GM18507 (cell line): ENCODE measurements at regions not wholly inside any gene's neighbourhood (a gene's known extent, or its start where the extent isn't known, plus 50 kb on each side); places are given as distances from the start of the nearest gene placed in this dataset.
"Not testable (repeated sequence)": the region's sequence is repeated elsewhere in the genome, so short reads cannot be mapped to it uniquely, and the experiment has no call there.

Experiments used
- DNase-seq: peaks from one replicate; pipeline ENCODE4 v3.0.0; 2011; ENCODE audit warnings: low read depth; ENCODE audit not compliant: insufficient read length; ENCODE audit errors: extremely low spot score
- FAIRE-seq: peaks from 2 replicates; lab custom pipeline; 2011; peaks lifted over from hg19 to GRCh38; lab: Jason Lieb, UNC

GRCh38 chr12:87382959-87383566, 646.1 kb downstream of the C12orf50 start:
- FAIRE-seq (no peak), DNase-seq (no peak)

- FAIRE-seq, result no peak
- no peak for DNase-seq
Observed at GRCh38 chr12:87382436-87382835, 646.8 kb downstream of the C12orf50 start.

- no peak for FAIRE-seq
- no peak for DNase-seq
Observed at GRCh38 chr12:87381742-87382141, 647.5 kb downstream of the C12orf50 start.

GRCh38 chr12:87378526-87378925, 650.7 kb downstream of the C12orf50 start:
- DNase-seq (no peak), FAIRE-seq (no peak)

- FAIRE-seq (no peak), DNase-seq (no peak)
Observed at GRCh38 chr12:87376722-87377121, 652.5 kb downstream of the C12orf50 start.

GRCh38 chr12:87369161-87369560, 660.0 kb downstream of the C12orf50 start:
- FAIRE-seq, result no peak
- DNase-seq, result no peak

- DNase-seq (no peak), FAIRE-seq (no peak)
Observed at GRCh38 chr12:87368259-87368658, 660.9 kb downstream of the C12orf50 start.

GRCh38 chr12:87365423-87365822, 663.8 kb downstream of the C12orf50 start:
- no peak for DNase-seq
- FAIRE-seq, result no peak

GRCh38 chr12:87363497-87364084, 665.6 kb downstream of the C12orf50 start:
- FAIRE-seq (no peak), DNase-seq (no peak)

GRCh38 chr12:87349681-87350080, 679.5 kb downstream of the C12orf50 start:
- DNase-seq, result no peak

GRCh38 chr12:87348071-87348470, 681.1 kb downstream of the C12orf50 start:
- no peak for FAIRE-seq
- no peak for DNase-seq

More at GRCh38 chr12:87349681-87350080, 679.5 kb downstream of the C12orf50 start:
- no peak for FAIRE-seq

GRCh38 chr12:87344699-87345098, 684.5 kb downstream of the C12orf50 start:
- FAIRE-seq, result no peak
- no peak for DNase-seq

GRCh38 chr12:87338681-87339080, 690.5 kb downstream of the C12orf50 start:
- no peak for FAIRE-seq
- no peak for DNase-seq

GRCh38 chr12:87336814-87337336, 692.3 kb downstream of the C12orf50 start:
- DNase-seq (no peak), FAIRE-seq (no peak)

GRCh38 chr12:87332987-87333726, 696.0 kb downstream of the C12orf50 start:
- no peak for FAIRE-seq
- DNase-seq, result no peak

GRCh38 chr12:87330071-87330555, 699.1 kb downstream of the C12orf50 start:
- not testable (repeated sequence) for FAIRE-seq

GRCh38 chr12:87329076-87329863, 699.9 kb downstream of the C12orf50 start:
- DNase-seq (no peak), FAIRE-seq (no peak)

More at GRCh38 chr12:87330071-87330555, 699.1 kb downstream of the C12orf50 start:
- DNase-seq, result not testable (repeated sequence)

- FAIRE-seq, result no peak
- DNase-seq, result no peak
Observed at GRCh38 chr12:87323369-87323768, 705.8 kb downstream of the C12orf50 start.

- FAIRE-seq (no peak), DNase-seq (no peak)
Observed at GRCh38 chr12:87320724-87321123, 708.5 kb downstream of the C12orf50 start.

- FAIRE-seq (no peak), DNase-seq (no peak)
Observed at GRCh38 chr12:87317302-87317701, 711.9 kb downstream of the C12orf50 start.
